ENCODE measurements at regions not wholly inside any gene's neighbourhood (a gene's known extent, or its start where the extent isn't known, plus 50 kb on each side); places are given as distances from the start of the nearest gene placed in this dataset.

DNA sequence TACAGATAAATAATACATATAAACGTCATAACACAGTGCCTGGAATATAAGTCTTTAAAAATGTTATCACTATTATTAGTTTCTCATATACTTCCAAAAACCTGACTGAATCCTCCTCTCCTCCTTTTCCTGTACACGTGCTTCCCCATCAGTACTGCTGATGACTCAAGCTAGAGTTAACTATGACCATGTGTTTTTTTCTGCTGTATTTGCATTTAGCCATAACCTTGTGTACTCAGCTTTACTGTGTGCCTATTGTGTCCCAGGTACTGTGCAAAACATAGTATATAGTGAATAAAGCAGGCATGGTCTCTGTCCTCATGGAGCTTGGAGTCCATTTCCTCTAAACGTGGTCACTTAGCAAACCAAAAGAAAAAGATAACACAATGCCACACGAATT is 56.5 kb upstream of the ARHGAP32 start:
- H3K27me3 ChIP-seq (ENCODE audit: control insufficient read depth, extremely low read depth, insufficient read depth, low read length) = no peaks in the 10 kb centered on the region
- TF ChIP-seq, protein P1, sequence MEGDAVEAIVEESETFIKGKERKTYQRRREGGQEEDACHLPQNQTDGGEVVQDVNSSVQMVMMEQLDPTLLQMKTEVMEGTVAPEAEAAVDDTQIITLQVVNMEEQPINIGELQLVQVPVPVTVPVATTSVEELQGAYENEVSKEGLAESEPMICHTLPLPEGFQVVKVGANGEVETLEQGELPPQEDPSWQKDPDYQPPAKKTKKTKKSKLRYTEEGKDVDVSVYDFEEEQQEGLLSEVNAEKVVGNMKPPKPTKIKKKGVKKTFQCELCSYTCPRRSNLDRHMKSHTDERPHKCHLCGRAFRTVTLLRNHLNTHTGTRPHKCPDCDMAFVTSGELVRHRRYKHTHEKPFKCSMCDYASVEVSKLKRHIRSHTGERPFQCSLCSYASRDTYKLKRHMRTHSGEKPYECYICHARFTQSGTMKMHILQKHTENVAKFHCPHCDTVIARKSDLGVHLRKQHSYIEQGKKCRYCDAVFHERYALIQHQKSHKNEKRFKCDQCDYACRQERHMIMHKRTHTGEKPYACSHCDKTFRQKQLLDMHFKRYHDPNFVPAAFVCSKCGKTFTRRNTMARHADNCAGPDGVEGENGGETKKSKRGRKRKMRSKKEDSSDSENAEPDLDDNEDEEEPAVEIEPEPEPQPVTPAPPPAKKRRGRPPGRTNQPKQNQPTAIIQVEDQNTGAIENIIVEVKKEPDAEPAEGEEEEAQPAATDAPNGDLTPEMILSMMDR (optimal IDR thresholded peaks at IDR 0.05 in 1 of 3, IDR thresholded peaks at IDR 0.05 in 1 of 3, conservative IDR thresholded peaks at IDR 0.05 in 1 of 3; ENCODE audit: extremely low read depth in 1 of 3, insufficient read depth in 2 of 3, low read length in 3 of 3) = no peak
- dilution Hi-C loops (cut with MboI; ENCODE audit: extremely low pct_ligation_motif_present, low sequenced_read_pairs) = no loop called here
- H3K4me2 ChIP-seq (ENCODE audit: control insufficient read depth, extremely low read depth, insufficient read depth, low read depth, low read length) = peak overlapping the region; percentile 37
- H3K36me3 ChIP-seq (ENCODE audit: control insufficient read depth in 2 of 2, extremely low read depth in 1 of 2, insufficient read depth in 2 of 2, low read length in 2 of 2) = no peaks in the 10 kb centered on the region
- no peaks in the 10 kb centered on the region for H3K9me3 ChIP-seq (ENCODE audit: control insufficient read depth, low read depth, low read length)
- no peaks in the 10 kb centered on the region for H3K9me1 ChIP-seq (ENCODE audit: control insufficient read depth, extremely low read depth, insufficient read depth, low read length)
- no peak overlapping the region for H2AFZ ChIP-seq (ENCODE audit: control insufficient read depth, low read length)
- FAIRE-seq = peak; percentile 85
- H4K20me1 ChIP-seq (ENCODE audit: control insufficient read depth, extremely low read depth, insufficient read depth, low read length) = no peaks in the 10 kb centered on the region
- H3K27ac ChIP-seq (ENCODE audit: control insufficient read depth, insufficient read depth, low read length) = peak overlapping the region; percentile 64
- H3K4me3 ChIP-seq (ENCODE audit: control insufficient read depth in 2 of 3, extremely low read depth in 1 of 3, insufficient read depth in 2 of 3, low read depth in 1 of 3, low read length in 3 of 3) = peak overlapping the region in 1 of 3 experiments; percentile 12
- DNase-seq (ENCODE audit: low read depth, low spot score) = no peak
- peaks cover 12% of the 10 kb centered on the region for H3K79me2 ChIP-seq (ENCODE audit: control insufficient read depth, insufficient read depth, low read length)
- peaks cover 40% of the 10 kb centered on the region for H3K4me1 ChIP-seq (ENCODE audit: control insufficient read depth, extremely low read depth, insufficient read depth, low read length)
- no peak overlapping the region for H3K9ac ChIP-seq (ENCODE audit: control insufficient read depth, extremely low read depth, insufficient read depth, low read length)

DNA sequence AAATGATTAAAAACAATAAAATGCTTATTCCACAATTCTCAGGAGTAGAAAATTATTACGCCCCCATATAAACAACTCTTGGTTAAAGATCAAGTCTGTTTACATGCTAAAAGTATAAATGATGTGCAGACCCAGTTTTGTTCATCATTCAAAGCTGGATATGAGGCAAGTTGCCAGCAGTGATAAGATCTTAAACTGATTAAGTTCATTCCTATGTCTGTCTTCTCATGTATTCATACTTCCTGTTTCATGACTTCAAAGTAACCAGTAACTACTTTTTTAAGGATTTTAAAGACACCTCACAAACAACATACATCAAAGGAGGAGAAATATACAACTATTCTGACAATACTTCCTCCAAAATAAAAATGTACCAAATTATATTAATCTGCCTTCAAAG is 55.0 kb upstream of the ARHGAP32 start:
- no peaks in the 10 kb centered on the region for H4K20me1 ChIP-seq (ENCODE audit: control insufficient read depth, extremely low read depth, insufficient read depth, low read length)
- H3K9ac ChIP-seq (ENCODE audit: control insufficient read depth, extremely low read depth, insufficient read depth, low read length) = no peak overlapping the region
- TF ChIP-seq EZH2 (IDR thresholded peaks at IDR 0.05; ENCODE audit: low read length) = no peak
- TF ChIP-seq, protein P1 (optimal IDR thresholded peaks at IDR 0.05 in 1 of 3, IDR thresholded peaks at IDR 0.05 in 1 of 3, conservative IDR thresholded peaks at IDR 0.05 in 1 of 3; ENCODE audit: extremely low read depth in 1 of 3, insufficient read depth in 2 of 3, low read length in 3 of 3) = no peak
- peaks cover 16% of the 10 kb centered on the region for H3K79me2 ChIP-seq (ENCODE audit: control insufficient read depth, insufficient read depth, low read length)
- H3K4me3 ChIP-seq (ENCODE audit: control insufficient read depth in 2 of 3, extremely low read depth in 1 of 3, insufficient read depth in 2 of 3, low read depth in 1 of 3, low read length in 3 of 3) = no peak overlapping the region
- H3K9me1 ChIP-seq (ENCODE audit: control insufficient read depth, extremely low read depth, insufficient read depth, low read length) = no peaks in the 10 kb centered on the region
- DNase-seq (ENCODE audit: low read depth, low spot score) = no peak
- no peaks in the 10 kb centered on the region for H3K9me3 ChIP-seq (ENCODE audit: control insufficient read depth, low read depth, low read length)
- dilution Hi-C loops (cut with MboI; ENCODE audit: extremely low pct_ligation_motif_present, low sequenced_read_pairs) = no loop called here
- H3K4me2 ChIP-seq (ENCODE audit: control insufficient read depth, extremely low read depth, insufficient read depth, low read depth, low read length) = peak overlapping the region; percentile 18
- no peaks in the 10 kb centered on the region for H3K36me3 ChIP-seq (ENCODE audit: control insufficient read depth in 2 of 2, extremely low read depth in 1 of 2, insufficient read depth in 2 of 2, low read length in 2 of 2)
- peaks cover 40% of the 10 kb centered on the region for H3K4me1 ChIP-seq (ENCODE audit: control insufficient read depth, extremely low read depth, insufficient read depth, low read length)
- no peak overlapping the region for H2AFZ ChIP-seq (ENCODE audit: control insufficient read depth, low read length)
- H3K27ac ChIP-seq (ENCODE audit: control insufficient read depth, insufficient read depth, low read length) = peak overlapping the region; percentile 0
- no peaks in the 10 kb centered on the region for H3K27me3 ChIP-seq (ENCODE audit: control insufficient read depth, extremely low read depth, insufficient read depth, low read length)
- FAIRE-seq = peak; percentile 90
